Transverse colon (tissue), 4 donors: ENCODE measurements at regions not wholly inside any gene's neighbourhood (a gene's known extent, or its start where the extent isn't known, plus 50 kb on each side); places are given as distances from the start of the nearest gene placed in this dataset.

Experiments
- DNase-seq: peaks from one replicate; pipeline ENCODE4 v3.0.0-alpha.2; 2019
- H3K27ac ChIP-seq, 4 donors: fragments of 200-600 bp; sonication (generic); 2 replicates each; pipeline ENCODE4 v1.5.1; 2016 to 2018; ENCODE audit warnings: inconsistent platforms in 4 of 4
- H3K27me3 ChIP-seq: fragments of 200-600 bp; sonication (generic); 2 replicates; pipeline ENCODE4 v1.5.1; 2017; ENCODE audit warnings: inconsistent platforms
- H3K36me3 ChIP-seq, 4 donors: fragments of 200-600 bp; sonication (generic); 2 replicates each; pipeline ENCODE4 v1.5.1; 2017 to 2019; ENCODE audit warnings: inconsistent platforms in 4 of 4
- H3K4me1 ChIP-seq, 4 donors: fragments of 200-600 bp; sonication (generic); 2 replicates each; pipeline ENCODE4 v1.5.1; 2017 to 2020; ENCODE audit warnings: inconsistent platforms in 4 of 4
- H3K4me3 ChIP-seq, 4 donors: fragments of 200-600 bp; sonication (generic); 1 replicate in 1 of 4; 2 replicates in 3 of 4; pipeline versions ENCODE4 v1.5.1 to v1.6.1; 2017 to 2019; ENCODE audit warnings: inconsistent platforms in 4 of 4
- H3K9me3 ChIP-seq, 2 donors: fragments of 200-600 bp; sonication (generic); 2 replicates each; pipeline ENCODE4 v1.5.1; 2017 to 2019; ENCODE audit warnings: inconsistent platforms in 2 of 2
- EP300 ChIP-seq: sonication (generic); formaldehyde crosslinking; IDR thresholded peaks from one replicate; pipeline ENCODE4 v1.6.1; 2017; ENCODE audit warnings: antibody characterized with exemption, low read depth
- POLR2A ChIP-seq: fragments of 450-650 bp; IDR thresholded peaks from one replicate; pipeline ENCODE4 v1.6.1; 2016; ENCODE audit warnings: antibody characterized with exemption, mild to moderate bottlenecking, moderate library complexity
- POLR2AphosphoS5 ChIP-seq, 3 donors: sonication (generic); formaldehyde crosslinking; IDR thresholded peaks; one replicate each; pipeline ENCODE4 v1.6.1; 2016; ENCODE audit warnings: antibody characterized with exemption in 3 of 3
- WGBS, 2 donors: methylation state at CpG; one replicate each; pipeline ENCODE4 v1.1.5; 2018; ENCODE audit warnings: low coverage in 1 of 2; 5-methylcytosine and 5-hydroxymethylcytosine counted together
- in situ Hi-C, 4 donors: fragments of 200-750 bp; cut with MboI; loops; one replicate each; pipeline versions ENCODE4 v1.15.0 to v1.15.1; 2017; ENCODE audit warnings: low sequenced_read_pairs in 3 of 4, low pct_ligation_motif_present in 1 of 4, low pct_unique_long_range_greater_than_20kb in 1 of 4
- intact Hi-C: fragments of 100-400 bp; cut with DNase I; formaldehyde crosslinking; loops from one replicate; pipeline ENCODE4 v1.15.1; 2023; ENCODE audit warnings: low total_unique reads
- TF ChIP-seq, protein P1 (sequence below), 5 experiments: fragments of 200-600 bp in 3 of 5; fragments of 450-650 bp in 2 of 5; sonication (generic) in 3 of 5; IDR thresholded peaks; 1 replicate in 2 of 5; 2 replicates in 3 of 5; pipeline ENCODE4 v1.5.1; 2016 to 2017; ENCODE audit warnings: antibody characterized with exemption in 5 of 5, inconsistent platforms in 3 of 5, mild to moderate bottlenecking in 2 of 5, moderate library complexity in 1 of 5

DNA sequence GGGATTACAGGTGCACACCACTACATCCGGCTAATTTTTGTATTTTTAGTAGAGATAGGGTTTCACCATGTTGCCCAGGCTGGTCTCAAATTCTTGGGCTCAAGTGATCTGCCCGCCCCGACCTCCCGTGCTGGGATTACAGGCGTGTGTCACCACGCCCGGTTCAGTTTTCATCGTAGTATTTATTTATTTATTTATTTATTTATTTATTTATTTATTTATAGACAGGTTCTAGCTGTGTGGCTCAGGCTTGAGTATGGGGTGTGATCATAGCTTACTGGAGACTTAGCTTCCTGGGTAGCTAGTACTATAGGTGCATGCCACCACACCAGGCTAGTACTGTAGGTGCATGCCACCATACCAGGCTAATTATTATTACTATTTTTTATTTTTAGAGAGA is 64.1 kb upstream of the STOX2 start:
- no peaks in the 10 kb centered on the region for H3K4me1 ChIP-seq
- no peak for TF ChIP-seq POLR2A
- no peak for TF ChIP-seq EP300
- TF ChIP-seq, protein P1, sequence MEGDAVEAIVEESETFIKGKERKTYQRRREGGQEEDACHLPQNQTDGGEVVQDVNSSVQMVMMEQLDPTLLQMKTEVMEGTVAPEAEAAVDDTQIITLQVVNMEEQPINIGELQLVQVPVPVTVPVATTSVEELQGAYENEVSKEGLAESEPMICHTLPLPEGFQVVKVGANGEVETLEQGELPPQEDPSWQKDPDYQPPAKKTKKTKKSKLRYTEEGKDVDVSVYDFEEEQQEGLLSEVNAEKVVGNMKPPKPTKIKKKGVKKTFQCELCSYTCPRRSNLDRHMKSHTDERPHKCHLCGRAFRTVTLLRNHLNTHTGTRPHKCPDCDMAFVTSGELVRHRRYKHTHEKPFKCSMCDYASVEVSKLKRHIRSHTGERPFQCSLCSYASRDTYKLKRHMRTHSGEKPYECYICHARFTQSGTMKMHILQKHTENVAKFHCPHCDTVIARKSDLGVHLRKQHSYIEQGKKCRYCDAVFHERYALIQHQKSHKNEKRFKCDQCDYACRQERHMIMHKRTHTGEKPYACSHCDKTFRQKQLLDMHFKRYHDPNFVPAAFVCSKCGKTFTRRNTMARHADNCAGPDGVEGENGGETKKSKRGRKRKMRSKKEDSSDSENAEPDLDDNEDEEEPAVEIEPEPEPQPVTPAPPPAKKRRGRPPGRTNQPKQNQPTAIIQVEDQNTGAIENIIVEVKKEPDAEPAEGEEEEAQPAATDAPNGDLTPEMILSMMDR (IDR thresholded peaks at IDR 0.05): no peak
- TF ChIP-seq POLR2AphosphoS5 (IDR thresholded peaks at IDR 0.05): no peak
- WGBS, 2 donors: 86 to 92% methylated on average over 8 of the region's 8 CpGs
- no peak for DNase-seq
- no peaks in the 10 kb centered on the region for H3K27me3 ChIP-seq
- in situ Hi-C loops: loop anchor here in 1 of 4 donors (5.0 kb wide), 1 partner anchor 321 kb away; no protein-coding TSS in a partner anchor
- H3K36me3 ChIP-seq: no peaks in the 10 kb centered on the region
- intact Hi-C loops: loop anchor here (2.0 kb wide), 1 partner anchor 328 kb away; no protein-coding TSS in a partner anchor
- H3K27ac ChIP-seq: no peak overlapping the region
- no peaks in the 10 kb centered on the region for H3K9me3 ChIP-seq
- no peak overlapping the region for H3K4me3 ChIP-seq

DNA sequence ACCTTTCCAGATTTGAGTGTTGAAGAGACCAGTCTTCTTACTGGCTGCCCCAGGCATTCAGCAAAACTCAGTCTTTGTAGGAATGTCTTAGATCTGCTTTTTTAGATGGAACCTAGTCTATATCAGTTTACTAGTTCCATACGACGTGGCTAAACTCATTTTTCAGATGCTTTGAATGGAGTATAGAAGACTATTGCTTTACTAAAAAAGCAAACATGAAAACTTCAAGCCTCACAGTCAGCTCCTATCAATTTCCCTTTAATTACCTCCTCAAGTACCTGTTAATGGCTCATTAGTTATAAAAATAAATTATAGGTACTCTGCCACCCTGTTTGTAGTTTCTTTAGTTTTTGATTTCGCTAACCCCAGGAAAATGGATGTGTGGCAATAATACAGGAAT is 63.0 kb upstream of the STOX2 start:
- Histone ChIP-seq H3K27ac (no peak overlapping the region), H3K9me3 (peaks cover 0 to 4% of the 10 kb centered on the region in 2 donors), H3K4me3 (no peak overlapping the region), H3K36me3 (no peaks in the 10 kb centered on the region), H3K4me1 (no peaks in the 10 kb centered on the region), H3K27me3 (no peaks in the 10 kb centered on the region)
- WGBS, 2 donors: 84 to 88% methylated on average over 1 to 3 of the region's 3 CpGs
- in situ Hi-C loops: loop anchor here in 1 of 4 donors (5.0 kb wide), 1 partner anchor 320 kb away; no protein-coding TSS in a partner anchor
- no peak for DNase-seq
- intact Hi-C loops: no loop called here
- TF ChIP-seq, protein P1 (IDR thresholded peaks at IDR 0.05): no peak
- no peak for TF ChIP-seq POLR2AphosphoS5 (IDR thresholded peaks at IDR 0.05)
- TF ChIP-seq EP300: no peak
- TF ChIP-seq POLR2A: no peak

DNA sequence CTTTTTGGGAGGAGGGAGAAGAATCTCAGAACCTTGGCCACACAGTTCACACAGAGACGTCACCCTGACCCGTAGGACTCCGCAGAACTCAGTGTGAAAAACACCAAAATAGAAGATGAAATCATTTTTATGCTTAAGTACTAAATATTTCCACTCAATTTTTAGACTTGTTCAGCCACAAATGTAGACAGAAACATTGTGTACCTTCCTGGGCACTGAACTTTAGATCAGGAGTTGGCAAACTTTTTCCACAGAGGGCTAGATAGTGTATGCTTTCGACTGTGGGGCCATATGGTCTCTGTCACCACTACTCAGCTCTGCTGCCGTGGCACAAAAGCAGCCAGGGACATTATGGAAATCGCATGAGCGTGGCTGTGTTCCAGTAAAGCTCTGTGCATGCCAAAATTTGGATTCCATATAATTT is 61.8 kb upstream of the STOX2 start:
- DNase-seq: no peak
- Histone ChIP-seq H3K4me1 (no peaks in the 10 kb centered on the region), H3K4me3 (no peak overlapping the region), H3K36me3 (no peaks in the 10 kb centered on the region), H3K27me3 (no peaks in the 10 kb centered on the region), H3K9me3 (peaks cover 0 to 5% of the 10 kb centered on the region in 2 donors), H3K27ac (no peak overlapping the region)
- WGBS, 2 donors: 73 to 75% methylated on average over 7 of the region's 7 CpGs
- TF ChIP-seq POLR2A: no peak
- TF ChIP-seq, protein P1 (IDR thresholded peaks at IDR 0.05): no peak
- peak in 2 of 3 donors; percentile 32 to 54 for TF ChIP-seq POLR2AphosphoS5 (IDR thresholded peaks at IDR 0.05)
- peak; percentile 14 for TF ChIP-seq EP300
- intact Hi-C loops: no loop called here
- in situ Hi-C loops: loop anchor here in 1 of 4 donors (5.0 kb wide), 1 partner anchor 319 kb away; no protein-coding TSS in a partner anchor

DNA sequence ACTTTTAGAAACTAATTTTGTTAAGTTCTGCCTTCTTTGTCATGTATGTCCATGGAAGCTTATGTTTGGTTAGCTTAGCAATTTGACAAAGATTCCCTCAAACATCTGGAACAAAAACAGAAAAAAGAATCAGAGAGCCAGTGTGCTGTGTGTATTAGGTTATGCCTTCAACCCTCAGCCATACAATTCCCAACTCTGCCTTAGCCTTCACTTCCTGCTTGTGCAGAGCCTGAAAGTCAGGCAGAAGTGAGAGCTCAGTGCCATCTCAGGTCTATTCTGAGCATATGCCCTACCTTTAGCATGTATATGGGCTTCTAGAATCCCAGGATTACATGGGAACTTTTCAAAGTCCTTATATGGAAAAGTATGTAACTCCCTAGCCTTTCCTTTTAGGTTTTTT is 58.2 kb upstream of the STOX2 start:
- Histone ChIP-seq H3K36me3 (no peaks in the 10 kb centered on the region), H3K27ac (no peak overlapping the region), H3K4me3 (no peak overlapping the region), H3K4me1 (no peaks in the 10 kb centered on the region), H3K27me3 (no peaks in the 10 kb centered on the region), H3K9me3 (peaks cover 0 to 5% of the 10 kb centered on the region in 2 donors)
- TF ChIP-seq EP300: no peak
- no peak for TF ChIP-seq POLR2AphosphoS5 (IDR thresholded peaks at IDR 0.05)
- TF ChIP-seq POLR2A: no peak
- TF ChIP-seq, protein P1 (IDR thresholded peaks at IDR 0.05): no peak
- DNase-seq: no peak
- intact Hi-C loops (no loop called here), in situ Hi-C loops (no loop called here)
